HG02610 (cell line): ENCODE measurements at regions not wholly inside any gene's neighbourhood (a gene's known extent, or its start where the extent isn't known, plus 50 kb on each side); places are given as distances from the start of the nearest gene placed in this dataset.

Experiments
- ATAC-seq: cut with Tn5 transposase; IDR thresholded peaks from one replicate; pipeline ENCODE4 v1.9.1; 2021; ENCODE audit warnings: mild to moderate bottlenecking, moderate library complexity; ENCODE audit not compliant: unreplicated experiment

DNA sequence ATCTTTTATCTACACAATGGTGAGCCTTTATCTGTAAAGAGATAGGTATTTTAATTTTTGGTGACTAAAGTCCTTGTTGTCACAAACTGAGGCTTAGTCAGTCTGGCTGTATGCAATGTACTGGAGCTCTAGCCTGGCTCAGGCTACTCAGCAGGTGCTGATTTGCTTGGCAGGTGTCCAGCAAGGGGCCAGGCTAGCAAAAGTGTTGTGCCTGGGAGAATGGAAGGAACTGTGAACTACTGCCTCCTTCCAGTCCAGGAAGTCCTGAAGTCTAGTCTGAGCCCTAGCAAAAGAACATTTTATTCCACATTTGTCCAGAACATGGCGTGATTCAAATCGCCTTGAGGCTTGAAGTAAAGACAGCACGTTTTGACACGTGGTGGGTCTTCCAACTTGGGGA is 260.5 kb downstream of the CCDC85A start:
- no peak for ATAC-seq

- no peak for ATAC-seq
Measured at GRCh38 chr2:56448403-56449001, 264.7 kb downstream of the CCDC85A start.

DNA sequence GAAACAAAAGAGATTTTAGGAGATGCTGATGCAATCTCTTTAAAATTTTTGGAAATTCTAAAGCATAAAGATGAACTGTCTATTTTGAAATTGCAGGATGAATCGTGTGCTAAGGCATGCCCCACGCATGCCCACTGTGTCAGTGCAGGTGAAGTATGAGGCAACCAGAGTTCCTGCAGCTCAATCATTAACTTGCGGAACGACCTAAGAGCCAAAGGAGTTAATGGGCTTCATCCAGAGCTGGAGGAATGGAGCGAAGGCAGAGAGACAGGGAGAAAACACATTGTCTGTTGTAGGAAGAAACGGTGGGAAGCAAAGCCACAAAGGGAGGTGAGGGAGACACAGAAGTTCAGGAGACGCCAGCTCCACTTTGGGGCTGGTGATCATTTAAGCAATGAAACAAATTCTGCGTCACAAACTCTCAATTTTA is 265.2 kb downstream of the CCDC85A start:
- ATAC-seq = no peak

DNA sequence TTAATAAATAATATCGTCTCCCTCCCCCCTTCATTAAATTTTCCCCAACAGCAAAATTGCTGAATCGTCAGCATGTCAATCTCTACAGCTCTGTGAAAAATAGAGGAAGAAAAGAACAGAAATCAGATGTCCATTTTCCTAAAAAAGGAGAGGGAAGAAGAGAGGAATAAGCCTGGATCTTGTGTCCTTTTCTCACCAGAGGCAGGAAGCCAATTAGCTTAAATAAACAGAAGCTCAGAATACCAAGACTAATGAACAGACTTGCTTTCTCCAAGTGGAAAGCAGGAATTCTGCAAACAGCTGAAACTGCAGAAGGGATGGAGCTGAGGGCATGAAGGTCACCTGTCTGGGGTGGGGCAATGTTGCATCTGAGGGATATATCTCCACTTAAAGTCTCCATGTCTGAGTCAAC is 265.7 kb downstream of the CCDC85A start:
- ATAC-seq = no peak

DNA sequence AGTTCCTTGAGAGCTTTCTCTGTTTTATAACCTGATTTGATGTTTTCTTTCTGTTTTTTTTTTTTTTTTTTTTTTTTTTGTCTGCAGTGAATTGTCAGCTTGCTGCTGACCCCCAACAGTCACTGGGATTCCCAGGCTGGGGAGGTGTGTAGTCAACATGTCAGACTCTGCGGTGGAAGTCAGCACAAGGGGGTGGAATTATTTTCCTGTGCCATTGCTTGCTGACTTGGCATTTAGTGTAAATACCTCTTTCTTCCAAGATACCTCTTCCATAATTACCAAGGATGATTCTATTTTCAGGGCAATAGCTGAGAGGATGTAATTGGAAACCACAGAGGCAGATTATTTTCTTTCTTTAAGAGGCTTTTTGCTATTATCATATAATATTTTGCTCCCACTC is 266.3 kb downstream of the CCDC85A start:
- ATAC-seq = no peak

- ATAC-seq = no peak
Measured at GRCh38 chr2:56450772-56451171, 267.0 kb downstream of the CCDC85A start.

GRCh38 chr2:56455642-56456041 is 271.9 kb downstream of the CCDC85A start:
- no peak for ATAC-seq

- no peak for ATAC-seq
Measured at GRCh38 chr2:56456791-56457190, 273.0 kb downstream of the CCDC85A start.

DNA sequence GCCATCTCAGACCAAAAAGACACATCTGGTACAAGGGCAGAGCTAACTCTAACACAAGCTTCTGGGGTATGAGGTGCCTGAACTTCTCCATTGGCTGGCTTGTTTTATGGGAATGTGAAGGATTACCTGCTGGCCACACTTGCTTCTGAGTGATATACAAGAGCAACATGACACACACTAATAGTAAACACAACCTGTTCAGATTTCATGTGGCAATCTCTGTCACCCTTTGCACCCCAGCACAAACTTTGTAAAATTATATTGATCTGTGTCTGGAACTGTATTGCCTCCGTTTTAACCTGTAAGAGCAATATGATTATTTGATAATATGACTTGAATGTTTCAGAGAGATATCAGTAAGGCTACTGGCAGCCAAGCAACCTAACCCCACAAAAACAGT is 276.7 kb downstream of the CCDC85A start:
- ATAC-seq = no peak

GRCh38 chr2:56464066-56464465 is 280.3 kb downstream of the CCDC85A start:
- ATAC-seq = no peak

- no peak for ATAC-seq
Measured at GRCh38 chr2:56464613-56465012, 280.8 kb downstream of the CCDC85A start.

DNA sequence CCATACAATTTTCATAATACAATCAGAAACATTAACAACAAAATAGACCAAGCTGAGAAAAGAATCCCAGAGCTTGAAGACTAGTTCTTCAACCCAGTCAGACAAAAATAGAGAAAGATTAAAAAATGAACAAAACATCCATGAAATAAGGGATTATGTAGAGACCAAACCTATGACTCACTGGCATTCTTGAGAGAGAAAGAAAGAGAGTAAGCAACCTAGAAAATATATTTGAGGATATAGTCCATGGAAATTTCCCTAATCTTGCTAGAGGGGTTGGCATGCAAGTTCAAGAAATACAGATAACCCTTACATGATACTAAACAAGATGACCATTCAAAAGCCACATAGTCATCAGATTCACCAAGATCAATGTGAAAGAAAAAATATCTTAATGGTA is 281.7 kb downstream of the CCDC85A start:
- no peak for ATAC-seq

DNA sequence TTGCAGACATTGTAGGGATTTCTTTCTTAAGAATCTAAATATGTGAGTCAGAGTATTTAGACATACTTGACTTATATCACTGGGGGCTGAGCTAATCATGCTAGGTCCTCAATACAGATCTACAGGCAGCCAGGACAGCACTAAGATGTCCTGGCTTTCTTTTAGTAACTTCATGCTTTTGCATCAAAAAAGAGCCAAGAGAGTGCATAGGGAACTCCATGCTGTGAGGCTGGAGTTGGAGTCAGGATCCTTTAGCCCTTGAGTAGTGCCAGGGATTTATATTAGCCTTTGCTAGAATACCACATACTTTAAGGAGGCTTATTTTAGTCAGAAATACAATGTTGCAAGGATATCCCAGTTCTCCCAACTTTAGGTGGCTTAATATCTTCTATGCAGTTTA is 289.7 kb downstream of the CCDC85A start:
- ATAC-seq = no peak

DNA sequence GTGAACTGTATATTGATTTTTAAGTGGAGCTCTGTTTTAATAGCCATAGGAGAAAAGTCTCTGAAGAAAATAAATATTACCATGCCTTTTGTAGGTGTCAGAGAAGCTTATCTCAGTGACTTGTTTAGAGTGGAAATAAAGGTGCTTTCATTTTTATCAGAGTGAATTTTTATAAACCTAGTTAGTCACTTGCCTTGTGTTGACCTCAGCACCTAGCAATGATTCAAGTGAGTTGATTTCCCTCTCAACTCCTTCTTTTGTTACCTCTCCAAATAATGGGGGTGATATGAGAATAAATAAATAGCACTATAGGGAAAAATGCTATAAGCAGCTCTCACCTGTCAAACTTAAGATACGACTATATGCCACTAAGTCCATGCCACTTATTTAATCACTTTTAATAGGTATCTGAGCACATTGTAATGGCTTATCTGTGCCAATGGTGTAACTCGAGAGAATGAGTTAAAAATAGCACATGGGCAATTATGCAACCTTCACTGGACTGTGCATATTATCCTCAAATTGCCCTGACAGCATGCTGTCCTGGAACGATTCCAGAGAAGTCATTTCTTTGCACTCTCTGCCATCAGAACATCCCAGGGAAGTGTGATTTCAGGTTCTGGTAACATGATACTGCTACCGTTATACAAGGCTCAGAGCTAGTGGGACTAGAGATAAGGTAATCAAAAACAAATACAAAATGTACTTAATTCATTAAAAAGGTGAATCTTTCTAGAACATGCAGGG is 290.8 kb downstream of the CCDC85A start:
- no peak for ATAC-seq

- no peak for ATAC-seq
Measured at GRCh38 chr2:56475191-56475590, 291.4 kb downstream of the CCDC85A start.

- no peak for ATAC-seq
Measured at GRCh38 chr2:56476509-56477071, 292.8 kb downstream of the CCDC85A start.

DNA sequence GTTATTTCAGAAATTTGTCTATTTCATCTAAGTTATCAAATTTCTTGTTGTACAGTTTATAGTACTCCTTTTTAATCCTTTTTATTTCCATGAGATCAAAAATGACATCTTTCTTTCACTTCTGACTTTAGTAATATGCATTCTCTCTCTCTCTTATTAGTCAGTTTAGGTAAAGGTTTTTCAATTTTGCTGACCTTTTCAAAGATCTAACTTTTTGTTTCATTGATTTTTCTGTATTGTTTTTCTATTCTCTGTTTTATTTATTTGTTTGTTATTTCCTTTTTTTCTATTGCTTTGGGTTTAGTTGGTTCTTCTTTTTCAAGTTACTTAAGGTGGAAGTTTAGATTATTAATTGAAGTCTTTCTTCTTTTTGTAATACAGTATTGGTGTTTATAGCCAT is 294.2 kb downstream of the CCDC85A start:
- no peak for ATAC-seq

DNA sequence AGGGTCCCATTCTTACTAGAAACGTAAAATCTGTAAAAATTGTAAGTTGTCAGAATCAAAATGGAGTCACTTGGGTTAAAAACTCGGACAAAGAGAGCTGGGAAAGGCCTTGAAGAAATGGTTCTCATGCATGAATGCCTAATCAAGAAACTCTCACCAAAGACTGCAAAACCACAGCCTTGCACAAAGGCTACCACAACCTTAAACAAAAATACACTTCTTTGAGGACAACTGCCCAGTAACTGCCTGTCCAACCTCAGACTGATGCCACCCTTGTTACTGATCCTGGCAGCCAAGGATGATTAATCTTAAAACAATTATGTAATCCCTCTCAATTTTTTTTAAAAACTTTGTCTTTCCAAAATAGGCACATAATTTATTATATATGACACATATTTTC is 299.3 kb downstream of the CCDC85A start:
- ATAC-seq = no peak

- no peak for ATAC-seq
Measured at GRCh38 chr2:56484906-56485305, 301.1 kb downstream of the CCDC85A start.

DNA sequence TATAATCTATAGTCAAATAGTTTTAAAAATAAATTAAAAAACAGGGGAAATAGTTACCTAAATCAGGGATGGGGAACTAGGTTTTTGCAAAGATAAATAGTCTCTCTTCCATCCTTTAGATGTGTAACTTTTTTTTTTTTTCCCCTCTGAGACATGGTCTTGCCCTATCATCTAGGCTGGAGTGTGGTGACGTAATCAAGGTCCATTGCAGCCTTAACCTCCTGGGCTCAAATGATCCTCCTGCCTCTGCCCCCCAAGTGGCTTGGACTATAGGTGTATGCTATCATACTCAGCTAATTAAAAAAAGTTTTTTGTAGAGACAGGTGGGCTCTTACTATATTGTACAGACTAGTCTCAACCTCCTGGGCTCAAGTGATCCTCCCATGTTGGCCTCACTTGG is 316.5 kb downstream of the CCDC85A start:
- ATAC-seq = no peak

GRCh38 chr2:56502616-56503015 is 318.8 kb downstream of the CCDC85A start:
- no peak for ATAC-seq

DNA sequence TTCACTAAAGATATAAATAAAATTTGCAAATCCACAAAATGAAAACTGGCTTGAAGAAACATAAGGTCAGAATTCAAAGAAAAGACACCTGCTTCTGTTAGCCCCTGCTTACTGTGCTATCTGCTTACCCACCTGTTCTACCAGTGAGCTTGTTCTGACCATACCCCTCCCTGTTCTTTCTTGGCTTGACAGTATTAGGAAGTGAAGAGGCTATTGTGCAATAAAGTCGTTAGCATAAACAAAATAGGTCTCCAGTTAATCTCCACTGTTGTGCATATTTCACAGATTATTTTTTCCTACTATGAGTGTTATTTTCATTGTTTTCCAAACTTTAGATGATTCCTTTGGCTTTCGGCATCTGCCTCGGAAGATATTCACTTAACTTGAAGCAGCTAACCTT is 322.1 kb downstream of the CCDC85A start:
- no peak for ATAC-seq
